PC-3 (cell line): ENCODE measurements at regions not wholly inside any gene's neighbourhood (a gene's known extent, or its start where the extent isn't known, plus 50 kb on each side); places are given as distances from the start of the nearest gene placed in this dataset.

Experiments used
- ATAC-seq: fragments of 200-7000 bp; cut with Tn5 transposase; 2 replicates; pipeline ENCODE4 v1.9.1; 2020; ENCODE audit warnings: mild to moderate bottlenecking, moderate library complexity
- BruUV-seq: library from RNA; stranded (reverse); fragments of 400-500 nt; replicated peaks from 2 replicates; lab custom pipeline; 2021; lab: Mats Ljungman, UMichigan
- CTCF ChIA-PET: fragments of 300-600 bp; sonication (Branson Sonifier 250); formaldehyde crosslinking; loops from one replicate; lab custom pipeline; 2022; ENCODE audit warnings: antibody characterized with exemption; lab: Charles Lee
- POLR2A ChIA-PET: fragments of 300-600 bp; sonication (Branson Sonifier 250); formaldehyde crosslinking; loops from one replicate; lab custom pipeline; 2022; ENCODE audit warnings: antibody characterized with exemption; ENCODE audit not compliant: unreplicated experiment; lab: Charles Lee
- DNase-seq: peaks from one replicate; pipeline ENCODE4 v3.0.0-alpha.2; 2015
- H2AFZ ChIP-seq: fragments of 300-600 bp; sonication (generic); 2 replicates; pipeline ENCODE4 v1.6.0; 2016; ENCODE audit warnings: antibody characterized with exemption, low read length
- H3F3A ChIP-seq: fragments of 300-600 bp; sonication (generic); one replicate; pipeline ENCODE4 v1.6.0; 2017; ENCODE audit warnings: antibody characterized with exemption, low read length, control low read depth, mild to moderate bottlenecking; ENCODE audit not compliant: unreplicated experiment
- H3K27ac ChIP-seq: fragments of 300-600 bp; sonication (generic); 2 replicates; pipeline ENCODE4 v1.5.1; 2016; ENCODE audit warnings: mild to moderate bottlenecking, low read length
- H3K27me3 ChIP-seq: fragments of 300-600 bp; sonication (generic); 2 replicates; pipeline ENCODE4 v1.6.1; 2016; ENCODE audit warnings: low read length, mixed read lengths
- H3K36me3 ChIP-seq: fragments of 300-600 bp; sonication (generic); 2 replicates; pipeline ENCODE4 v1.6.1; 2016; ENCODE audit warnings: low read depth, mixed run types, low read length, mixed read lengths
- H3K4me1 ChIP-seq: fragments of 300-600 bp; sonication (generic); 2 replicates; pipeline ENCODE4 v1.5.1; 2016; ENCODE audit warnings: low read length; ENCODE audit not compliant: insufficient read depth
- H3K4me2 ChIP-seq: fragments of 300-600 bp; sonication (generic); 2 replicates; pipeline ENCODE4 v1.6.0; 2016; ENCODE audit warnings: low read length
- H3K4me3 ChIP-seq: fragments of 300-600 bp; sonication (generic); 2 replicates; pipeline ENCODE4 v1.5.1; 2016; ENCODE audit warnings: mild to moderate bottlenecking, low read length, mixed read lengths
- H3K79me2 ChIP-seq: fragments of 300-600 bp; sonication (generic); 2 replicates; pipeline ENCODE4 v1.6.1; 2017; ENCODE audit warnings: low read length, mixed read lengths
- H3K9ac ChIP-seq: fragments of 300-600 bp; sonication (generic); 2 replicates; pipeline ENCODE4 v1.6.0; 2016; ENCODE audit warnings: mild to moderate bottlenecking, low read length
- H3K9me2 ChIP-seq: fragments of 300-600 bp; sonication (generic); replicated peaks from 2 replicates; pipeline ENCODE4 v1.6.1; 2016; ENCODE audit warnings: mixed run types, low read length, mixed read lengths
- H3K9me3 ChIP-seq: fragments of 300-600 bp; sonication (generic); 2 replicates; pipeline ENCODE4 v1.6.1; 2016; ENCODE audit warnings: low read length, mixed read lengths
- H4K20me1 ChIP-seq: fragments of 300-600 bp; sonication (generic); 2 replicates; pipeline ENCODE4 v1.6.1; 2016; ENCODE audit warnings: low read length, mixed read lengths
- EZH2 ChIP-seq: fragments of 300-600 bp; sonication (generic); IDR thresholded peaks from one replicate; pipeline ENCODE4 v1.6.1; 2017; ENCODE audit warnings: antibody characterized with exemption, mild to moderate bottlenecking, low read length; ENCODE audit not compliant: unreplicated experiment
- EZH2phosphoT487 ChIP-seq: fragments of 300-600 bp; sonication (generic); IDR thresholded peaks from 2 replicates; pipeline ENCODE4 v1.6.1; 2018; ENCODE audit warnings: mild to moderate bottlenecking, antibody characterized with exemption, low read length, borderline replicate concordance
- intact Hi-C: fragments of 100-400 bp; cut with micrococcal nuclease; formaldehyde crosslinking; loops from 2 replicates; pipeline ENCODE4 v1.9.0; 2023
- TF ChIP-seq, protein P1 (sequence below): fragments of 300-600 bp; sonication (generic); conservative IDR thresholded peaks from 2 replicates; pipeline ENCODE4 v1.5.1; 2017; ENCODE audit warnings: antibody characterized with exemption, low read depth, mild to moderate bottlenecking, low read length

DNA sequence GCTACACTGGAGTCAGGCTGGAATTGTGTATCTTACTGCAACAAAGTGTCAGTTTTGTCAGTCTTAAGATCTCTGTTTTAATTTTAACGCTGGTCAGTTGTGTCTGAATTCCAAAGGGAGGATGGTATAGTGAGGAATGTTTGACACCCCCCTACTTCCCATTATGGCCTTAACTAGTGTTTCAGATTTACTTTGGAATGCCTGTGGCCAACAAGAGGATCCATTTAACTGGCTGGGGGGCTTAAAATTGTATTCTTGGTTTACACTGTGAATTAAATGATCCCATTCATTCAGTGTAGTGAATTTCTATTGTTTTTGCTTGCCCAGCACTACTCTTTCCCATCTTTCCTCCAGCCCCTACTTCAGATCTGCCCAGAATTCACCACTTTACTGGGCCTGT is 75.8 kb upstream of the IQCM start:
- no peak overlapping the region for H3K27ac ChIP-seq
- intact Hi-C loops: loop anchor here (10.0 kb wide), 1 partner anchor 157 kb away; no protein-coding TSS in a partner anchor

DNA sequence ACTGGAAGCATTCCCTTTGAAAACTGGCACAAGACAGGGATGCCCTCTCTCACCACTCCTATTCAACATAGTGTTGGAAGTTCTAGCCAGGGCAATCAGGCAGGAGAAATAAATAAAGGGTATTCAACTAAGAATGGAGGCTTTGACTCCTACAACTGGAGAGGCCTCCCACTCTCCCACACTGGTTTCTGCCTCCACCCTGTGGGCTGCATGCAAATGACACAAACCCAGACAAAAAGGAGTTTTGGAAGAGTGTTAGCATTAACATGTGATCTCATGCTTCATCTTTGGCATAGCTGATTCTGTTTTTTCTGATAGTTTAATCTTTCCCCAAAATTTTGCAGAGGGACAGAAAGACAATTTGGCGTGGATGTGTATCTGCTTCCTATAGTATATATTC is 80.8 kb upstream of the IQCM start:
- Histone ChIP-seq H3F3A (no peaks in the 10 kb centered on the region), H3K9me3 (no peaks in the 10 kb centered on the region), H3K4me3 (no peak overlapping the region), H4K20me1 (no peaks in the 10 kb centered on the region), H2AFZ (no peak overlapping the region), H3K27ac (no peak overlapping the region), H3K36me3 (no peaks in the 10 kb centered on the region), H3K9me2 (no peaks in the 10 kb centered on the region), H3K27me3 (no peaks in the 10 kb centered on the region), H3K79me2 (no peaks in the 10 kb centered on the region), H3K4me1 (no peaks in the 10 kb centered on the region), H3K4me2 (no peak overlapping the region), H3K9ac (no peak overlapping the region)
- DNase-seq (peak; percentile 55), ATAC-seq (peak; percentile 64; the same call in 1 of the 2 replicates)
- no TSS peak for BruUV-seq
- intact Hi-C loops: loop anchor here (1.0 to 10.0 kb wide), 5 partner anchors 162 to 525 kb away; no protein-coding TSS in a partner anchor
- ChIA-PET CTCF (interaction anchor here (0.7 kb wide), 2 partner anchors 86 to 1218 kb away, joined by 3 to 4 read pairs; no protein-coding TSS in a partner anchor), POLR2A (no interaction called here)
- no peak for TF ChIP-seq EZH2
- TF ChIP-seq, protein P1, sequence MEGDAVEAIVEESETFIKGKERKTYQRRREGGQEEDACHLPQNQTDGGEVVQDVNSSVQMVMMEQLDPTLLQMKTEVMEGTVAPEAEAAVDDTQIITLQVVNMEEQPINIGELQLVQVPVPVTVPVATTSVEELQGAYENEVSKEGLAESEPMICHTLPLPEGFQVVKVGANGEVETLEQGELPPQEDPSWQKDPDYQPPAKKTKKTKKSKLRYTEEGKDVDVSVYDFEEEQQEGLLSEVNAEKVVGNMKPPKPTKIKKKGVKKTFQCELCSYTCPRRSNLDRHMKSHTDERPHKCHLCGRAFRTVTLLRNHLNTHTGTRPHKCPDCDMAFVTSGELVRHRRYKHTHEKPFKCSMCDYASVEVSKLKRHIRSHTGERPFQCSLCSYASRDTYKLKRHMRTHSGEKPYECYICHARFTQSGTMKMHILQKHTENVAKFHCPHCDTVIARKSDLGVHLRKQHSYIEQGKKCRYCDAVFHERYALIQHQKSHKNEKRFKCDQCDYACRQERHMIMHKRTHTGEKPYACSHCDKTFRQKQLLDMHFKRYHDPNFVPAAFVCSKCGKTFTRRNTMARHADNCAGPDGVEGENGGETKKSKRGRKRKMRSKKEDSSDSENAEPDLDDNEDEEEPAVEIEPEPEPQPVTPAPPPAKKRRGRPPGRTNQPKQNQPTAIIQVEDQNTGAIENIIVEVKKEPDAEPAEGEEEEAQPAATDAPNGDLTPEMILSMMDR: peak; percentile 60

More for the DNA sequence above, 75.8 kb upstream of the IQCM start:
- H3K4me1 ChIP-seq: no peaks in the 10 kb centered on the region
- ATAC-seq (no peak), DNase-seq (no peak)
- H3K4me3 ChIP-seq: no peak overlapping the region
- ChIA-PET POLR2A (no interaction called here), CTCF (no interaction called here)
- no peak overlapping the region for H3K9ac ChIP-seq
- no peaks in the 10 kb centered on the region for H3K36me3 ChIP-seq
- no peaks in the 10 kb centered on the region for H3F3A ChIP-seq
- no peaks in the 10 kb centered on the region for H3K27me3 ChIP-seq
- H3K79me2 ChIP-seq: no peaks in the 10 kb centered on the region
- TF ChIP-seq EZH2 (no peak), EZH2phosphoT487 (no peak)
- TF ChIP-seq, protein P1: no peak
- no peaks in the 10 kb centered on the region for H4K20me1 ChIP-seq
- H2AFZ ChIP-seq: no peak overlapping the region
- BruUV-seq: no TSS peak
- no peaks in the 10 kb centered on the region for H3K9me3 ChIP-seq
- H3K9me2 ChIP-seq: no peaks in the 10 kb centered on the region
- no peak overlapping the region for H3K4me2 ChIP-seq

DNA sequence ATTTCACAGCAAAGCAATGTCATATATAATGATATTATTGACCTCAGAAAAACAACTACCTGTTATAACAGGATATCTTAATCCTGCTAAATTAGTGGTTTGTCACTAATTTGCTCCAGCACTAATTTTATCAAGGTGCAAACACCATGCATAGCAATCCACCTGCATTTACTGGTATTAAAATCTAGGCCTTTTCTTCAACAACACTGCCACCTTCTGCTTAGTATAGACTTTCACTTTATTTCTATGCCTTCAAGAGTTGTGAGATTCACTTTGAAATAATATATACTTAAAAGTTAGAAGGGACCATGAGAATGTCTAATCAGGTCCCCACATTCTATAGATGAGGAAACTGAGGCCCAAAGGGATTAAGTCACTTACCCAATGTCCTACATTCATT is 82.1 kb upstream of the IQCM start:
- TF ChIP-seq, protein P1: peak; percentile 66
- TF ChIP-seq EZH2: no peak
- no peak for TF ChIP-seq EZH2phosphoT487
- no peaks in the 10 kb centered on the region for H3K36me3 ChIP-seq
- H3K9ac ChIP-seq: no peak overlapping the region
- H3K9me2 ChIP-seq: no peaks in the 10 kb centered on the region
- POLR2A ChIA-PET: no interaction called here
- intact Hi-C loops: loop anchor here (2.0 to 10.0 kb wide), 4 partner anchors 163 to 347 kb away; no protein-coding TSS in a partner anchor
- no peak overlapping the region for H2AFZ ChIP-seq
- H3K4me3 ChIP-seq: no peak overlapping the region
- H3F3A ChIP-seq: no peaks in the 10 kb centered on the region
- CTCF ChIA-PET: interaction anchor here (0.6 to 0.7 kb wide), 2 partner anchors 544 to 1451 kb away, joined by 3 to 4 read pairs; no protein-coding TSS in a partner anchor
- H3K4me1 ChIP-seq: no peaks in the 10 kb centered on the region
- H3K4me2 ChIP-seq: no peak overlapping the region
- no peaks in the 10 kb centered on the region for H3K27me3 ChIP-seq
- no peaks in the 10 kb centered on the region for H3K9me3 ChIP-seq
- no peaks in the 10 kb centered on the region for H3K79me2 ChIP-seq
- peak; percentile 62 for ATAC-seq
- DNase-seq: peak; percentile 18
- BruUV-seq: no TSS peak
- H4K20me1 ChIP-seq: no peaks in the 10 kb centered on the region
- no peak overlapping the region for H3K27ac ChIP-seq
